DMS79 treated with DMSO at 0.1 percent for 48 hours (cell line): ENCODE measurements at regions not wholly inside any gene's neighbourhood (a gene's known extent, or its start where the extent isn't known, plus 50 kb on each side); places are given as distances from the start of the nearest gene placed in this dataset.
"Not testable (repeated sequence)": the region's sequence is repeated elsewhere in the genome, so short reads cannot be mapped to it uniquely, and the experiment has no call there.

ENCODE experiments used
- DNase-seq: peaks from one replicate; lab custom pipeline; 2025; lab: John Stamatoyannopoulos, UW

DNA sequence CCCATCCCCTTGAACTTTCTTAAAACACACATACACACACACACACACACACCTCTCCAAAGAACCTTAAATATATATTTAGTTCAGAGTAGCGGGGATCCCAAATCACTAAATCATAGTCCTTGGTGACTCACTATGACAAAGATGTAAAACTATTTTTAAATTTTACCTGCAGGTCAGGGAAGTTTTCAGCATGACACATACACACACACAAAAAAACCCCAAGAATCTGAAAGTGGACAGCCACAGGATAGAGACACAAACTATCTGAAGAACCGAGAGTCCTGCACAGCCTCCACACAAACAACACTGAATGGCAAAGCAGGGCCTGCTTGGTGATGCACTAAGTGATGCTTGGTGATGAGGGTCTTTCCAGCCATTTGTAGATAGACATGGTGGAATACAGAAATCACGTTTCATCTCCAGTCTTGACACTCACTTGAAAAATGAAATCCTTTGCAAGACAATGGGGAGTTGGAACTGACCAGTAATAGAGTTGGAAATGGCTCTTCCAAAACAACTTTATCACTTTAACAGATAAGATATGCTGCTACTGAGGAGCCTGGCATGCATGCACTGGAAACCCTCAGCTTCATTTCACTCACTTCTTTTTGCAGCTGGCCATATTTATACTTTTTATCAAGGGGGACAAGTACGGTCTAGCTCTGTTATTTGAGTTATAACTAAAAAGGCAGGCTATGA lies 307.3 kb downstream of the RAPGEF2 start:
- DNase-seq: no peak

DNA sequence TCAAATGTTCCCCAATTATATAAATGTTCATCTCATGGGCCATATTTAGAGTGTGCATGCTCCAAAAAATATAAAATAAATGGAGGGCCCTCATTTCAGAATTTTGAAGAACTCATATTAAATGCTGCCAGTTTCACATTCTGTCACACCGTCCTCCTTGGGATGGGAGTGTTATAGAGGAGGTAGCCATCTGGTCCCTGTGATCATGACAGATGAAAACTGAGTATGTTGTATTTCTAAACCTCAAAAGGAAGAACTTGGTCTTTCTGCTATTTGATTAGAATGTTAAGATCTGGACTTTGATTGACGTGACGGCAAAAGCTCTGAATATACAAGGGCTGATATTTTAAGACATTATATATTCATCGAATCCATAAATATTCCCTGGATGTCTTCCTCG lies 308.0 kb downstream of the RAPGEF2 start:
- DNase-seq: no peak

DNA sequence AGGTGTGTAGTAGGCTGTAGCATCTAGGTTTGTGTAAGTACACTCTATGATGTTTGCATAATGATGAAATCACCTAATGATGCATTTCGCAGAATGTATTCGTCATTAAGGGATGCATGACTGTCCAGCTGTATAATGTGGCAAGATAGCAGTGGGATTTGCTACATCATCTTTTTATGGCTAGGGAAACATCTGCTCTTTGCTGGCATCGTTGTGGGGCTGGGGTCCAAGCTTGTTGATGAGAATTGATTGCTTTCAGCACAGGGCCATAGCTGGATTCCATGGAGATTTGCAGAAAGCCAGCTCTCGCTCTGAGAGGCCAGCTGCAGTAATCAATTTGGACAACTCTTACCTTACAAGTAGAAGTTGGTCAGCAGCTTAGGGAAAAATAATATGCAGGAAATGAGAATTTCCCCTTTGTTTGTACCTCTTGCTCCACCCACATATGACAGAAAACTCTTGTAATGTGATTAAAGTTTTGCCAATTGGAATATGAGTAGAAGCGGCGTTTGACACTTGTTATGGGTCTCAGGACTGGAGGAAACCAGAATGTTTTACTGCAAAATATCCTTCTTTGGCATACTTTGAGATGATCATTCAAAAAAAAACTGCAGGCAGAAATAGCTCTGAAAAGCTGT lies 310.5 kb downstream of the RAPGEF2 start:
- DNase-seq: no peak

DNA sequence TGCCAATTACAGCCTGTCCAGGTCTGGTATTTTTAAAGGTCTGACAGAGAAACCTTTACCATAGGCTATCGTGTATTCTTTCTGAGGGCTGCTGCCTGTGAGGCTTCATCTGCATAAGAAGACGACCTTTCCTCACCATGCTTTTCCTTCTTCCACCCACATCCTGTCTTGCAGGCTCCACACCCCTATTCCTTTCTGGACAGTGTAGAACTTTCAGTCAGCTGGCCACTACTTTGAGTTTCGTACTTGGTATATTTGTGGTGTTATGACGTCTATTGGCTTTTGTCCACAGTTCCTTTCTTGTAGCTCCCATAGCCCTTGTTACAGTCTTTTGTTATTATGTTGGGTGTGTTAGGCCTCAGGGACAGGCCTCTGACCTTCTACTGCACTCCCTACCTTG lies 311.4 kb downstream of the RAPGEF2 start:
- DNase-seq: no peak

DNA sequence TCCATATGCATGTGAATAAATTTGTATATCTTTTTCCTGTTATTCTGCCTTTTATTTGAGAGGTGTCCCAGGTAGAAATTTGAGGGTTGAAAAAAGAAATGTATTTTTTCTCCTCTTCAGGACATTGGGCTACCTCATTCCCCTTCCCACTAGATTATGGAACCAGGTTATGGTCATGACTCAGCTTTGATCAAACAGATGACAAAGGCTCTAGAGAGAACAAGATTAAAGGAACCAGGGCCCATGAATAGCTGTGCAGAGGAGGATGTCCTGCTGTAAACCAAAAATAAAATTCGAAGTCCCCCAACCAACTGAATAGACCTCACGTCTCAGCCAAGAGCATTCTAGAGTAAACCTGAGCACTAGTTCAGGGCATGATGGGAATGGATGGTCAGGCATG lies 313.2 kb downstream of the RAPGEF2 start:
- DNase-seq: no peak

DNA sequence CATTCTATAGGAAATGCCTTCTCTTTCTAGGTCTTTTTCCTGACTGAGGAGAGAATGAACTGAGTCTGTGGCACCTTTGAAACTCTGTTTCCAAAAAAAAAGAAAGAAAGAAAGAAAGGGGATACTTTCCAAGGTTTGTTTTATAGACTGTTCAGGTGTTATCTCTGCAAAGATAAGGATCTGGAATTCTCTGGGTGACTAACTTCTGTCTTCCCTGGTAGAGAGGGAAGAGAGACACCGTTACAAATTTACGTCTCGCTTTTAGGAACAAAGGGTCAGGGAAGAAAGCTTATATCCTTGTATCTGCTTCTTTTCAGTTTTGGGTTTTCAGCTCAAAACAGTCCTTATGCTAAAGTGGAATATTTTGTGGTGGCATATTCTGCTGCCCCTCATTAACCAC lies 314.1 kb downstream of the RAPGEF2 start:
- no peak for DNase-seq

DNA sequence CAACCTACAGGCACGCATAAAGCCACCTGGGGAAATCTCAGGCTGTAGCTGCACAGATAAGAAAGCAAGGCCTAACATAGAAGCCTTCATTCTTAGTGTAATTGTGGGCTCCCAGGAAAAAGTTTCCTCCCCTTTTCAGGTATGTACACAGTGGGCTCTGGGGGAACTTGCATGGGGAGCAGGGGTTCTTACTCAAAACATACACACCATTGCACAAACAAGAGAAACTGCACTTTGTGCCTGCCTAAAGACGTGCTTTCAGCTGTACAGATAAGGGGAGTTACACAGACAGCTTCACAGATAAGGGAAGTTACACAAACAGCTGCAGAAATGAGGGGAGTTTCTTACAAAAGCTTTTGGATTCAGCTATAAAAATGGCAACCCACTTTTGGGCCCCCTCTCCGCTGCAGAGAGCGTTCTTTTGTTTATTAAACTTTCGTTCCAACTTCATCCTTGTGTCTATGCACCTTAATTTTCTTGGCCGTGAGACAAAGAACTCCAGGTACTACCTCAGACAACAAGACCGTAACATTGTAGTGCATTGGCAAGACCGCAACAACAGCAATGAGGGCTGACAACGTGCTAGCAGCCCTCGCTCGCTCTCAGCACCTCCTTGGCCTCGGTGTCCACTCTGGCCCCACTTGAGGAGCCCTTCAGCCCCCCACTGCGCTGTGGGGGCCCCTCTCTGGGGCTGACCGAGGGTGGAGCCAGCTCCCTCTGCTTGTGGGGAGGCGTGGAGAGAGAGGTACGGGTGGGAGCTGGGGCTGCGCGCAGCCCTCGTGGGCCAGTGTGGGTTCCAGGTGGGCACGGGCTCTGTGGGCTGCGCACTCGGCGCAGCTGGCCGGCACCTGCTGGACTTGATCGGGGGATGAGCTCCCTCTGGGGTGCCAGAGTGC lies 317.5 kb downstream of the RAPGEF2 start:
- DNase-seq: no peak

DNA sequence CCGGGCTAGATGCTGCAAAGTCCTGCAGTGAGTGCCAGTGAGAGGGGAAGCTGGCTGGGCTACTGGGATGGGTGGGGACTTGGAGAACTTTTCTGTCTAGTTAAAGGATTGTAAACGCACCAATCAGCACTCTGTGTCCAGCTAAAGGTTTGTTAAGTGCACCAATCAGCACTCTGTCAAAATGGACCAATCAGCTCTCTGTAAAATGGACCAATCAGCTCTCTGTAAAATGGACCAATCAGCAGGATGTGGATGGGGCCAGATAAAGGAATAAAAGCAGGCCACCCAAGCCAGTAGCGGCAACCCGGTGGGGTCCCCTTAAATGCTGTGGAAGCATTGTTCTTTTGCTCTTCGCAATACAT lies 318.2 kb downstream of the RAPGEF2 start:
- not testable (repeated sequence) for DNase-seq

DNA sequence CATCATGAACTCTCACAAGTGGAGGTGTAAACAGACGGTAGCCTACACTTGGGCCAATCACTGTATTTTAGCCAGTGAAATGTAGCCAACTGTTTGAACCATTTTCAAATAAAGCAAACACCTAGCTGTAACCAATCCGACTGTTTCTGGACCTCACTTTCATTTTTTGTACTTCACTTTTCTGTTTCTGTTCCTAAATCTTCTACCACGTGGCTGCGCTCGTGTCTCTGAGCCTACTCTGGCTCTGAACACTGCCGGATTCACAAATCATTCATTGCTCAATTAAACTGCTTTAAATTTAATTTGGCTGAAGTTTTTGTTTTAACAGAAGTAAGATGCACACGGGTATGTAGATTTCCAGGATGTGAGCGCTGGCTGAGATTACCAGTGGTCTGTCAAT lies 319.1 kb downstream of the RAPGEF2 start:
- no peak for DNase-seq

DNA sequence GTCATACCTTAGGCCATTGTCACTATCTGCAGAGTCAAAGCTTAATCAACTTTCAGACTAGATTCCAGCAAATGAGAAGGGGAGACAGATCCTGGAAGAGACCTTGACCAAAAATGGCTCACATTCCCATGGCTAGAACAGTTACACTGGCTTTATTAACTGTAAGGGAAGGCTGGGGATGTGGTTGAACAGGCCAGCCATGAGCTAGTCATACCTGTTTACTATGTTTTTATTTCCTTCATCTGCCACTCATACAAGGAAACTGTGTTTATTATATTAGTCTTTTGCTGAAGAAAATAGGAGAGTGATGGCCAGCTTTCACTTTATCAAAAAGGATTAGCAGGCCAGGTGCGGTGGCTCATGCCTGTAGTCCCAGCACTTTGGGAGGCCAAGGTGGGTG lies 319.7 kb downstream of the RAPGEF2 start:
- DNase-seq: no peak

DNA sequence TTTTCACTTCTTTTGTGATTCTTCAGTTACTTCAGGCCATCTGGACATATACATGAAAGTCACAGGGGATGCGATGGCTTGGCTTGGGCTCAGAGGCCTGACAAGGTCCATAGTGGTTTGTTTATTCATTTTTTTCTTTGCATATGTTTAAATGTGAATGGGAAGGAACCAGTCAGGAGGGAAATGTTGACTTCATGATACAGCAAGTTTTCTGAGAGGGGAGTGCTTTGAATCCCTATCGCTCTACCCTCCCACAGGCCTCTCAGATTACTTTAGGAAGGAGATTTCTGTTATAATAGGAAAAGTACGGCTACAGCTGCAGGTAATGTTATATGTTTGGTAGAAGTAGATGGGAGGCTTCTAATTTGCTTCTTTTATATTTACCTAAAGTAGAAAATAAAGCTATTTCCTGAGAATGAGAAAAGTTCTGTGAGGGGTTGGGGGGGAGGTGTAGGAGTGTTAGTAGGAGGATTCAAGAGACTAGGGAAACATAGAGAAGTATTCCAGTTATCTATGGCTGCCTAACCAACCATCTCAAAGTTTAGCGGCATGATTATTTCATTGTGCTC lies 322.9 kb downstream of the RAPGEF2 start:
- no peak for DNase-seq

DNA sequence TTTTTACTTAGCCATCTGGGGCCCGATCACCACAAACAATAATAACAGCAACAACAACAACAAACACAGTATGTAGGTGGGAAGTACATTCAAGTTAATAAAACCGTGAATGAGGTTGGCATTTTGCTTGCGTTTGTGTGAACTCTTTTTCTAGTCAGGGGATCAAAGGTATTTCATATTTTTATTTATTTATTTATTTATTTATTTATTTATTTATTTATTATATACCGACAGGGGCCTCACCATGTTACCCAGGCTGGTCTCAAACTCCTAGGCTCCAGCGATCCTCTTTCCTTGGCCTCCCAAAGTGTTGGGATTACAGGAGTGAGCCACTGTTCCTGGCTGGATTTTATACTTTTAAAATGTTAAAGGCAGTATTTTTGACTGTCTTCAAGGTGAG lies 325.4 kb downstream of the RAPGEF2 start:
- DNase-seq: no peak

DNA sequence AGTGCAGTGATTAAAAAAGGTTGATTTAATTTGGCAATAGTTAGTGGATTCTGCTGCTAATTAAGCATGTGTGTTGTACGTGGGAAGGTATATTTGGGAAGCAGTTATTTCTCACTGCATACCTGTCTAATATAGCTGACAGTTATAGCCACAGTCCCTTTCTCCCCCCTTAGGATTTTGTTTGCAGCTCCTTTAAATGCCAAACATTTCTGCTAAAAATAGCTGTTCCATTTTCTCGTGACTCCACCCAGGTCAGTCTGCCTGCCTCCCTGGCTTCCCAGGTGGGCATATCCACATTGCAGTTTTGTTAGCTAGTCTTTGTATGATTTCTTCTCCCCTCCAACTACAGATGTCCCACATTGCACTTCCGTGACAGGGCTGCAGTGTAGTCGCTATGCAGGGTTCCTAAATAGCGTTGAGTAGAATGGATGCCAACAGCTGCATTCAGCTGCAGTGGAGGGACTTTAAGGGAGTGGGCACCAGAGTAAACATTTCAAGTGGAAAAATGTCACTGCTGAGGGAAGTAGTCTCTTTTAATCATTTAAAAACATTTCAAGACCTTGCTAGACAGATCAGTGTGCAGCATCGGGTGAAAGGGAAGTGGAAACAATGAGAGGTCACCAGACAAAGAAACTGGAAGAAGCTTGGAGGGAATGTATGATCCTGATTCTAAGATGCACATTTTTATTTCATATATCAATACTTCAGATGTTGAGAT lies 326.3 kb downstream of the RAPGEF2 start:
- DNase-seq: no peak

DNA sequence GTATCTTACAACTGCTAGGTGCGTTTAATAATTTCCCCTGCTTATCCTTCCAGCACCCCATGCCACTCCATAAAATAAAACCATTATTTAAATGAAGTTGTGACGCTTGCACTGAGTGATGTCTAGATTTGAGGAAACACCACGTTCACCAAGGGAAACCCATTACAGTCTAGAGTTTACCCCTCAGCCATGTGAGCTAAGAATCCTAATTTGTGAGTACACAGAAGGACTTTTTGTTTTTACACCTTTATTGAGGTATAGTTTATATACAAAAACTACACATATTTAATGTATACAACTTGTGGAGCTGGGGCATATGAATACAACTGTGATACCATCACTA lies 326.8 kb downstream of the RAPGEF2 start:
- DNase-seq: no peak

DNA sequence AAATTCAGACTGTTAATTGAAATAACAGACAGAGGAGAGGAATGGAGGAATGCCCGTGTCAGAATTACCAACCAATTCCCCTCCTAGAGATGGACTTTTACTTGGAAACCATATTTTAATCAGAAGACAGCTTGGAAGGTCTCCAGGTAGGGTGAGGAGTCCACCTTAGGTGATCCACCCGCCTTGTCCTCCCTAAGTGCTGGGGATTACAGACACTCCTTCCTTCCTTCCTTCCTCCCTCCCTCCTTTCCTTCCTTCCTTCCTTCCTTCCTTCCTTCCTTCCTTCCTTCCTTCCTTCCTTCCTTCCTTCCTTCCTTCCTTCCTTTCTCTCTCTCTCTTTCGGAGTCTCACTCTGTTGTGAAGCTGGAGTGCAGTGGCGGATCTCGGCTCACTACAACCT lies 328.0 kb downstream of the RAPGEF2 start:
- DNase-seq: no peak

DNA sequence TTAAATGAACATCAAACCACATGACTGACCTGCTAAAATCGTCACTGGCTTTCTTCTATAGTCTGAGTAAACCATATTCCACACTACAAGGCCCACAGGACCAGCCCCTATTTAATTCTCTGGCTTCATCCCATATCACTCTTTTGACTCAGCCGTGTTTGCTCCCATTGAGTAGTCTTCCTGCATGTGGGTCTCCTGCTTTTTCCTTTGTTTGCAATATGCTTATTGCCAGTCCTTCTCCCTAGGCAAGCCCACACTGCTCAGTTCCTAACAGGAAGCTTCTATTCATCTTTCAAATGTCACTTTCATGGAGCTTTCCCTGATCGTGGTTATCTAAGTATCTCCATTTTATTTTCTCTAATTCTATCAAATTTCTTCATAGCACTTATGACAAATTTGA lies 329.6 kb downstream of the RAPGEF2 start:
- no peak for DNase-seq

DNA sequence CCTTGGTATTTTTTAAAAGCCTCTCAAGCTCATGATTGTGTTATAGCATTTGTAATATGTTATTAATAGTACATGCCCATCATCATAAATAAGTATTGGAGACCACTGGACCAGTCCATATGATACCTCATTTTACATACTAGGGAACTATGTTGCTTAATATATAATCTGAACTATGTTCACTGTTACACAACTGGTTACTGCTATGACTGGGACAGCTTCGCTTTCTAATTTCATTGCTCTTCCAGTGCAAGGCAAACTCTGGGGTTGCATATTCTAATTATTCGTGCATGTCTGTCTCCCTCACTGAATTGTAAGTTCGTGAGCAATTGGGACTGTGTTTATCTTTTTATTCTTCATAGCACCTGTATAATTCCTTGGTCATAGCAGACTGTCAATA lies 330.5 kb downstream of the RAPGEF2 start:
- no peak for DNase-seq

DNA sequence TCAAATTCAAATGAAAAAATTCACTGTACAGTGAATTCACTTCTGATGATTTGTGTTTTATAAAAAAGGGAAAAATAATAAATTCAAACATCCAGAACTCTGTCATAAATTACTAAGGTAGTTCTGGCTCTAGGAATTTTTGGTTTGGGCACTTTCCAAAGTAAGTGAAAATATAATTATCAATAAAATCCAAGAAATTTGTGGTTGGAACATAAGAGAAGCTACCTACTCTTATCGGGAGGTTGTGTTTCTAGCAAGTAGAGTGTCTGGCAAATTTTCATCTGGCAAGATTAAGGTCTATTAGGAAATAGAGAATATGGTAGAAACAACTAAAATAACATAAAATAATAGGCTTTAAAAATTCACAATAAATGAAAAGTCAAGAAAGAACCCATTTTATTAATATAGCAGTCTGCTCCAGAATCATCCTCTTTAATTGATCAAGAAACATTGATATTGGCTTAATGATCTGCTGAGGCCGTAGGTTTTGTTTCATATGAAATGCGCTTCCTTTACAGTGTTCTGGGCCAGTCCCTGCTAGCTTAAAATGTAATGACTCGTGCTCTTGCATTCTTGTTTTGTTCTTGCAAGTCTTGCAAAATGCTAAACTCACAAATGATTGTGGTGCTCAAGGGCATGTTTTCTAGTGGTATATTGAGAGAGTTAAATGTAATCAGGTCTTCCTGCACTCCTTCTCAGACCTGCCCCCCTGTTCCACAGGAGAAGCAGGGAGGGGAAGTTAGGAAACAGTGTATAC lies 331.4 kb downstream of the RAPGEF2 start:
- no peak for DNase-seq

DNA sequence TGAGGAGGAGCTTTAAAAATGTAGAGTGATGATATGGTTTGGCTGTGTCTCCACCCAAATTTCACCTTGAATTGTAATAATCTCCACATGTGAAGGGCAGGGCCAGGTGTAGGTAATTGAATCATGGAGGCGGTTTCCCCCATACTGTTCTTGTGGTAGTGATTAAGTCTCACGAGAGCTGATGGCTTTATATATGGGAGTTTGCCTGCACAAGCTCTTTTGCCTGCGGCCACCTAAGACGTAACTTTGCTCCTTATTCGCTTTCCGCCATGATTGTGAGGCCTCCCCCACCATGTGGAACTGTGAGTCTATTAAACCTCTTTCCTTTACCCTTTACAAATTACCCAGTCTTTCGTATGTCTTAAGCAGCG lies 332.0 kb downstream of the RAPGEF2 start:
- DNase-seq: no peak

DNA sequence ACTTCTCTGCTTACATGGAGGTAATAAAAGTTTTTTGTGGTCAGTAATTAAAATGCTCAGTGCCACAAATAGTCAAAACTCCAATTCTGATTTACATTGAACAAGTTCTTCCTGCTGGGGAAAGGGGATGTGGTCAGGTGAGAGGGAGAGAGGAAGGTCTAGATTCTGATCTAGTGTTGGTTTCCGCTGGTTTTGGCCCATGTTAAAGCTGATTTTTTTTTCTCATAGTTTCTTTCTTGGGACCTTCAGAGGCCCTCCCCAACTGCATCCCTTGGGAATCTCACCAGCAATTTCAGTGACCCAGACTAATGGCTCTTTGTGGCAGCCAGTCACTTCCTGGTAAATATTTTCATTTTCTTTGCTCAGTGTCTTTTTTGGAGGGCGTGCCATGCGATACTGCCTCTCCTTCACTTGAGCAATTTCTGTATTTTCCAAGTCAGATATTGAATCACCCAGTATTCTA lies 332.7 kb downstream of the RAPGEF2 start:
- DNase-seq: no peak

DNA sequence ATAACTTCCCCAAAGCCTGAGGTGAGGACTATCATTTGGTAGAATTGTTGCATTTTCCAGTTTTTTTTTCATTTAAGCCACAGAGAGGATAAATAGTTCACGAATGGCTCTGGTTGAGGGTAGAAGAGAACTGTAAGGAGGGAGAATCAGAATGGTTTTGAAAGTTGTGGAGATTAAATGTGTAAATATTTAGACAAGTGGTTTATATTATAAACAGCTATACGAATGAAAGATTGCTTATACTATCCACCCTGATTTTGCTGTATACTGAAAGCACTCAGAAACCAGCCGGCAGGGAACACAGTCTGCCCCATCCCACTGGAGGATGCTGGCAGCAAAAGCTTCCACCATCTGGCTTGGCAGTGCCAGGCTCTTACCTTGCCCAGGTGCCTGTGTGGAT lies 341.1 kb downstream of the RAPGEF2 start:
- DNase-seq: no peak
